GM12864 (cell line): ENCODE measurements at regions not wholly inside any gene's neighbourhood (a gene's known extent, or its start where the extent isn't known, plus 50 kb on each side); places are given as distances from the start of the nearest gene placed in this dataset.

Experiments used
- DNase-seq: peaks from one replicate; pipeline ENCODE4 v3.0.0-alpha.2; 2011; ENCODE audit warnings: low read depth
- H3K4me3 ChIP-seq: 2 replicates; pipeline ENCODE4 v1.5.1; 2011; ENCODE audit warnings: mild to moderate bottlenecking, low read depth, low read length, control low read depth
- CTCF ChIP-seq: IDR thresholded peaks from 2 replicates; pipeline ENCODE4 v1.5.1; 2011; ENCODE audit warnings: low read depth, mild to moderate bottlenecking, moderate library complexity, low read length, control low read depth, inconsistent platforms; ENCODE audit errors: missing control alignments

GRCh38 chr1:163866564-163866963 lies 544.8 kb downstream of the NUF2 start:
- H3K4me3 ChIP-seq, result no peak overlapping the region
- no peak for TF ChIP-seq CTCF
- DNase-seq, result no peak

- TF ChIP-seq CTCF, result no peak
- DNase-seq, result no peak
- no peak overlapping the region for H3K4me3 ChIP-seq
Observed at GRCh38 chr1:163870666-163871065, 548.9 kb downstream of the NUF2 start.

- no peak for DNase-seq
- TF ChIP-seq CTCF, result no peak
- no peak overlapping the region for H3K4me3 ChIP-seq
Observed at GRCh38 chr1:163872067-163872466, 550.3 kb downstream of the NUF2 start.

- no peak for DNase-seq
- H3K4me3 ChIP-seq, result no peak overlapping the region
- peak; percentile 52 for TF ChIP-seq CTCF
Observed at GRCh38 chr1:163874070-163874469, 552.3 kb downstream of the NUF2 start.

- no peak for TF ChIP-seq CTCF
- H3K4me3 ChIP-seq, result no peak overlapping the region
- DNase-seq, result no peak
Observed at GRCh38 chr1:163875200-163875926, 553.6 kb downstream of the NUF2 start.

GRCh38 chr1:163875927-163876320 lies 554.2 kb downstream of the NUF2 start:
- no peak overlapping the region for H3K4me3 ChIP-seq
- DNase-seq, result no peak
- no peak for TF ChIP-seq CTCF

GRCh38 chr1:163876546-163876945 lies 554.8 kb downstream of the NUF2 start:
- no peak for TF ChIP-seq CTCF
- H3K4me3 ChIP-seq, result no peak overlapping the region
- DNase-seq, result no peak
